Body of pancreas (tissue), 4 donors: ENCODE measurements at regions not wholly inside any gene's neighbourhood (a gene's known extent, or its start where the extent isn't known, plus 50 kb on each side); places are given as distances from the start of the nearest gene placed in this dataset.

Source experiments
- ATAC-seq: fragments of 150-250 bp; one replicate; pipeline ENCODE4 v1.9.1; 2016
- DNase-seq, 4 donors: peaks; one replicate each; pipeline ENCODE4 v3.0.0-alpha.2; 2019
- H3K27ac ChIP-seq, 4 donors: fragments of 200-600 bp; sonication (generic); 1 replicate in 3 of 4; 2 replicates in 1 of 4; pipeline versions ENCODE4 v1.5.1 to v1.6.1; 2016 to 2019; ENCODE audit warnings: mild to moderate bottlenecking in 1 of 4, mixed read lengths in 1 of 4, moderate library complexity in 1 of 4
- H3K27me3 ChIP-seq, 2 donors: fragments of 200-600 bp; sonication (generic); one replicate each; pipeline ENCODE4 v1.6.0; 2016; ENCODE audit warnings: mild to moderate bottlenecking in 1 of 2
- H3K36me3 ChIP-seq, 2 donors: fragments of 200-600 bp; sonication (generic); replicated peaks in 1 of 2; 2 replicates each; pipeline ENCODE4 v1.5.1; 2016; ENCODE audit warnings: low read depth in 2 of 2; ENCODE audit not compliant: insufficient read depth in 1 of 2
- H3K4me1 ChIP-seq: fragments of 200-600 bp; sonication (generic); one replicate; pipeline ENCODE4 v1.6.0; 2016
- H3K4me3 ChIP-seq, 2 donors: fragments of 200-600 bp; sonication (generic); 1 replicate in 1 of 2; 2 replicates in 1 of 2; pipeline ENCODE4 v1.5.1; 2016 to 2019
- H3K9me3 ChIP-seq, 3 donors: fragments of 200-600 bp; sonication (generic); 1 replicate in 2 of 3; 2 replicates in 1 of 3; pipeline ENCODE4 v1.5.1; 2016
- CTCF ChIP-seq, 7 experiments: fragments of 450-650 bp in 4 of 7; fragments of 200-600 bp in 3 of 7; sonication (generic) in 3 of 7; IDR thresholded peaks; one replicate each; pipeline ENCODE4 v1.5.1; 2016 to 2019; ENCODE audit warnings: antibody characterized with exemption in 7 of 7
- POLR2A ChIP-seq, 3 donors: fragments of 450-650 bp; IDR thresholded peaks; one replicate each; pipeline ENCODE4 v1.6.1; 2016; ENCODE audit warnings: antibody characterized with exemption in 3 of 3, mild to moderate bottlenecking in 2 of 3
- WGBS, 2 donors: methylation state at CpG; one replicate each; pipeline ENCODE4 v1.1.5; 2017; 5-methylcytosine and 5-hydroxymethylcytosine counted together
- intact Hi-C: fragments of 100-400 bp; cut with DNase I; formaldehyde crosslinking; loops from one replicate; pipeline ENCODE4 v1.15.1; 2023

DNA sequence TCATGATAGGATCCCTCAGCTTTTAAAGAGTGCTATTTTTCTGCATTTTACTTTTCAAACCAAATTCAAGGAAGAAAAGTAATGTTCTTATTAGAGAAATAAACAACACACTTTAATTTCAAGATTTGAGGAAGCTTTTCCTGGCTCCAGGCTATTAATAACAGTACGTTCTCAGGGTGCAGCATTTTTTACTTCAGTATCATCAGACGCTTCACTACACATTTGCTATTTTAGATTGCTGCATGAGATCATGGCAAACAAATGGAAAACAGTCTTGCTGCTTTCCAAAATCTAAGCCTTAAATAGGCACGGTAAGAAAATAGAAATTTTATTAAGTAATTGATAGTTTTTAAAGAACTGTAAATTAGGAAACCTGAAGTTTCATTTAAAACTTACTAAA is 253.6 kb upstream of the EXOC2 start:
- Histone ChIP-seq H3K4me1 (no peaks in the 10 kb centered on the region), H3K9me3 (no peaks in the 10 kb centered on the region), H3K27me3 (no peaks in the 10 kb centered on the region), H3K27ac (no peak overlapping the region), H3K36me3 (no peaks in the 10 kb centered on the region), H3K4me3 (no peak overlapping the region)
- ATAC-seq (no peak), DNase-seq (no peak)
- 68 to 71% methylated on average over 3 of the region's 3 CpGs for WGBS, 2 donors
- intact Hi-C loops = no loop called here
- TF ChIP-seq POLR2A (IDR thresholded peaks at IDR 0.05) (no peak), CTCF (IDR thresholded peaks at IDR 0.05) (no peak)

- no peak for DNase-seq
- TF ChIP-seq CTCF (IDR thresholded peaks at IDR 0.05) (no peak), POLR2A (IDR thresholded peaks at IDR 0.05) (no peak)
- no peak for ATAC-seq
- Histone ChIP-seq H3K27ac (no peak overlapping the region), H3K4me3 (no peak overlapping the region), H3K4me1 (no peaks in the 10 kb centered on the region), H3K27me3 (no peaks in the 10 kb centered on the region), H3K9me3 (no peaks in the 10 kb centered on the region), H3K36me3 (no peaks in the 10 kb centered on the region)
- intact Hi-C loops = no loop called here
- WGBS, 2 donors = 82 to 90% methylated on average over 12 of the region's 12 CpGs
Observed at GRCh38 chr6:939526-940252, 246.8 kb upstream of the EXOC2 start.

DNA sequence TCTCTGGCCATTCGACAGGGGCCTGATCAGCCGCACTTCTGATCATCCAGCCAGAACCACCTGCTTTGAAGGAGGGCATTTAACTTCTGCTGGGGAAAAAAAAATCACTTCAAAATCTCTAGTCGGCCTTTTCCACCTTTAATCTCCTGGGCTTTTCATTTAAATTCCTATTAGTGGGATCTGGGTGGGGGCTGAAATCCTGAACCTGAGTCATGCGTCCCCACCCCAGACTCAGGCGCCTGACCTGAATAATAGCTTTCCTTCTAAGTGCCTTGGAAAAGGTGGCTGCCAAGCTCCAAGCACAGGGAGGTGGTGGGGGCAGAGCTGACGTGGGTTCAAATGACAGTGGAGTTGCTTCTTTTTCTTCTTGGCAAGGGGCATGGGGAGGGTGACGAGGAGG is 246.0 kb upstream of the EXOC2 start:
- TF ChIP-seq POLR2A (IDR thresholded peaks at IDR 0.05) = no peak
- ATAC-seq (no peak), DNase-seq (no peak)
- H3K27ac ChIP-seq = no peak overlapping the region
- H3K4me1 ChIP-seq = no peaks in the 10 kb centered on the region
- H3K9me3 ChIP-seq = no peaks in the 10 kb centered on the region
- WGBS, 2 donors = 77 to 79% methylated on average over 5 to 7 of the region's 7 CpGs
- H3K36me3 ChIP-seq = no peaks in the 10 kb centered on the region
- intact Hi-C loops = no loop called here
- H3K4me3 ChIP-seq = no peak overlapping the region
- H3K27me3 ChIP-seq = no peaks in the 10 kb centered on the region

GRCh38 chr6:938271-938905 is 245.4 kb upstream of the EXOC2 start:
- Histone ChIP-seq H3K27ac (no peak overlapping the region), H3K9me3 (no peaks in the 10 kb centered on the region), H3K4me1 (no peaks in the 10 kb centered on the region), H3K4me3 (no peak overlapping the region), H3K36me3 (no peaks in the 10 kb centered on the region), H3K27me3 (no peaks in the 10 kb centered on the region)
- WGBS, 2 donors = 88 to 91% methylated on average over 16 of the region's 16 CpGs
- TF ChIP-seq POLR2A (IDR thresholded peaks at IDR 0.05) = no peak
- TF ChIP-seq CTCF (IDR thresholded peaks at IDR 0.05) = no peak
- intact Hi-C loops = no loop called here
- DNase-seq (no peak), ATAC-seq (no peak)

DNA sequence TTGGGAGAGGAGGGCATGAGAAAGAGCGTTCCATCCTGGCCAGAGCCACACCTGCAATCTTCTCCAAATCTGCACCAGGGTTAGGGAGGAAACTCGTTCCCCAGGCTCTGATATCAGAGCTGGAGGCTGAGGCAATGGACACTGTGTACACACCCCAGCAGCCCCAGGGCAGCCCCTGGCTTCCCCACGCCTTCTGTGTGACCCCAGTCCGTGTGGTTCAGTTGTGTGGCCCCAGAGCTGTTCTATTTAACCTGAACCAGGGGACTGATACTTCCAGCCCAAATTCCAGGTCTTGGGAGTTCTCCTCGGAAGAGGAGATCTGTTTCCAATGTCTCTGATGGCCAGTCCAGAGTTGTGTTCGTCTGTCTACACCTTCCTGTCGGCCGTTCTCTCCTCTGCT is 242.6 kb upstream of the EXOC2 start:
- no peaks in the 10 kb centered on the region for H3K36me3 ChIP-seq
- DNase-seq (no peak), ATAC-seq (no peak)
- no peak overlapping the region for H3K4me3 ChIP-seq
- no peaks in the 10 kb centered on the region for H3K4me1 ChIP-seq
- TF ChIP-seq POLR2A (IDR thresholded peaks at IDR 0.05) (no peak), CTCF (IDR thresholded peaks at IDR 0.05) (no peak)
- no peak overlapping the region for H3K27ac ChIP-seq
- 56 to 72% methylated on average over 7 to 8 of the region's 8 CpGs for WGBS, 2 donors
- intact Hi-C loops = no loop called here
- no peaks in the 10 kb centered on the region for H3K9me3 ChIP-seq
- no peaks in the 10 kb centered on the region for H3K27me3 ChIP-seq
